Sigmoid colon (tissue), 3 donors: ENCODE measurements at regions not wholly inside any gene's neighbourhood (a gene's known extent, or its start where the extent isn't known, plus 50 kb on each side); places are given as distances from the start of the nearest gene placed in this dataset.

ENCODE experiments used
- CTCF ChIP-seq, 4 experiments: fragments of 450-650 bp in 3 of 4; fragments of 200-600 bp in 1 of 4; IDR thresholded peaks; one replicate each; pipeline ENCODE4 v1.5.1; 2016 to 2019; ENCODE audit warnings: antibody characterized with exemption in 4 of 4, mild to moderate bottlenecking in 3 of 4, moderate library complexity in 2 of 4
- POLR2A ChIP-seq, 2 donors: fragments of 450-650 bp; IDR thresholded peaks; one replicate each; pipeline ENCODE4 v1.6.1; 2016; ENCODE audit warnings: antibody characterized with exemption in 2 of 2, mild to moderate bottlenecking in 2 of 2, moderate library complexity in 2 of 2

GRCh38 chr9:134549336-134549735, 92.3 kb upstream of the COL5A1 start:
- TF ChIP-seq CTCF (IDR thresholded peaks at IDR 0.05) (no peak), POLR2A (IDR thresholded peaks at IDR 0.05) (no peak)
